Activated T-cell treated with anti-CD3 and anti-CD28 coated beads for 1 hour (primary cell): ENCODE measurements at regions not wholly inside any gene's neighbourhood (a gene's known extent, or its start where the extent isn't known, plus 50 kb on each side); places are given as distances from the start of the nearest gene placed in this dataset.

Experiments used
- DNase-seq: peaks from one replicate; pipeline ENCODE4 v3.0.0-alpha.2; 2020; ENCODE audit warnings: low read depth

DNA sequence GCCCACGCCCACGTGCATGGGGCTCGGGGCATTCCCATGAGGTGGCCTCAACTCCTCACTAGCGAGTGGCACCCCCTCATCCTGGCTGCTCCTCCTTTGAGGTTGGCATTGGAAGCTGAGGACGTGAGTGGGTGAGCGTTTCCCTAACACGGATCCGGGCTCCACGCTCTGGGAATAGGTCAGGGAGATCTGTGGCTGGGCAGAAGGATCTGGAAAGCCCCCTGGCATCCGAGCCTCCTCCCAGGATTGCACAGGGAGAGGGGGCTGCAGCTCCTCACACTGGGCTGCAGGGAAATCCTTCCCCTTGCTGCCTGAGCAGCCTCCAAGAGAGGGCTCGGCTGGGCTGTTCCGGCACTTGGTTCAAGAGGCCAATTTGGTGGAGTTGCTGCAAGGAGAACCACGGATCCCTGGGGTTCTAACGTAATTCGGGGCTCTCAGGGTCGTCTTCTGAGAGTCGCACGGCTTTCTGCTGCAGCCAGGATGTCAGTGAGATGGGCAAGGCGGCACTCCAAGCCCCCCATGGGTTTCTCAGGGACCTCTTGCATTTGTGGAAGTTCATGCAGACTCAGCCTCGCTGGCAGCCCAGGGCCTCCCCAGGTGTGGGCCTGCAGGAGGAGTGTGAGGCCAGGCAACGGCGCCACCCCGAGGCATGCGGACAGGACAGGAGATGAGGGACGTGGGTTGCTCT lies 1119.0 kb downstream of the BRD1 start:
- DNase-seq, result no peak

- DNase-seq, result no peak
These were observed 1119.7 kb downstream of the BRD1 start for GRCh38 chr22:48707763-48708557.

- no peak for DNase-seq
These were observed 1120.5 kb downstream of the BRD1 start for GRCh38 chr22:48706934-48707762.

GRCh38 chr22:48705917-48706605 lies 1121.6 kb downstream of the BRD1 start:
- no peak for DNase-seq

DNA sequence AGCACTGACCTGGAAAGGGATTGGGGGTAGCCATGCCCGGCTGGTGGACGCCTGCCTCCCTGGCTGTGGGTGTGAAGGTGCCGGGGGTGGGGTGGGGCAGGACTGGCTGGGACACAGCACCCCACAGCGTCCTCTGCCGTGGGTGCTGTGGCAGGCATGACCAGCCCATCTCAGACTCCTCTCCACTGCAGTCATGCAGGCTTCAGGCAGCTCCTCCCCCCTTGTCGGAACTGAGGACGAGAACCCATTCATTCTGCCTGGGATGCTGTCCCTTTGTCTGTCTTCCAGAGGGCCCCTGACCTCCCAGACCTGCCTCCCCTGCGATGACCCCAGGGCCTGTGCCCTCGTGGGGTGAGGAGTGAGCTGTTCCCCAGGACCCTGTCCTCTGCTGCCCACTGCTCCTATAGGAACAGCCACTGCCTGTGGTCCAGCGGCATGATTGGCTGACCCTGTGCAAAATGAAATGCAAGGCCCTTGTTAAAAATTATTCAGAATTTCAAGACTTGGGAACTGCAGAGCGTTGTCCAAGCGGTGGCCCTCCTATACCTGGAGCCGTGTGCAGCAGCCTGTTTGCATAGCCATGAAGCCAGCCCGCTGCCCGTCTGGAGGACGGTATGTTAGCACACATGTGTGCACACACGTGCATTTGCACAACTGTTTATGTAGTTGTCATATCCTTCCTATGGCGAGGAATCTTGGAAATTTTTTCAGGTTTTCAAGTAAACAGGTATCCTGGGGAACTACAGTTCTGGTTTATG lies 1122.3 kb downstream of the BRD1 start:
- DNase-seq, result no peak

- DNase-seq, result no peak
These were observed 1123.3 kb downstream of the BRD1 start for GRCh38 chr22:48704335-48704734.

DNA sequence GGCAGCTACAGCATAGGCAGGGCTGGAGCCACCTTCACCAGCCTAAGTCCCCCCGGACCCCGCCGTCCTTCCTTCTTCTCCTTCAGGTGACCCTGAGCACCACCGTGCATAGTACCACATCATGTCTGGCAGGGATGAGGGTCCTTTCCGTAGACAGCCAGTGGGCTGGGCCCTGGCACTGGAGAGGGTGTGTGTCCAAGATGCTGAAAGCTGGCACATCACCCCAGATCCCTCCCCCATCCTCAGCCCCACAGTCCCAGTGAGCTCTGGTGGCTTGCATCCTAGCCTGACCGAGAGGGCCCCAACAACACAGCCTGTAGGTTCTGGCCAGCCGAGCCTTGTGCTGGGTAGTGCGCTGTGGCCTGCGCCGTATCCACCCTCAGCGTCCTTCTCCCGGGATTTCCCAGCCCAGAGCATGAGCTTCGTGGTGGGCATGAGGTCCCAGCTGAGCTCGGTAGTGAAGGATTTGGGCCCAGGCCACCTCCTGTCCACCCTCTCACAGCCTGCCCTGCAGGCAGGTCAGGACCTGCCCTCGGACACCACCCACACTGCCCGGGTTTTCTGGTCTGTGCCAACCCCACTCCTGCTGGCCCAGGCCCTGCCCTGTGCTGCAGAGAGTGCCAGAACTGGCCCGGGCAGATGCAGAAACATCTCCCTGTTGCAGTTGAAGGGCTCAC lies 1124.3 kb downstream of the BRD1 start:
- no peak for DNase-seq

DNA sequence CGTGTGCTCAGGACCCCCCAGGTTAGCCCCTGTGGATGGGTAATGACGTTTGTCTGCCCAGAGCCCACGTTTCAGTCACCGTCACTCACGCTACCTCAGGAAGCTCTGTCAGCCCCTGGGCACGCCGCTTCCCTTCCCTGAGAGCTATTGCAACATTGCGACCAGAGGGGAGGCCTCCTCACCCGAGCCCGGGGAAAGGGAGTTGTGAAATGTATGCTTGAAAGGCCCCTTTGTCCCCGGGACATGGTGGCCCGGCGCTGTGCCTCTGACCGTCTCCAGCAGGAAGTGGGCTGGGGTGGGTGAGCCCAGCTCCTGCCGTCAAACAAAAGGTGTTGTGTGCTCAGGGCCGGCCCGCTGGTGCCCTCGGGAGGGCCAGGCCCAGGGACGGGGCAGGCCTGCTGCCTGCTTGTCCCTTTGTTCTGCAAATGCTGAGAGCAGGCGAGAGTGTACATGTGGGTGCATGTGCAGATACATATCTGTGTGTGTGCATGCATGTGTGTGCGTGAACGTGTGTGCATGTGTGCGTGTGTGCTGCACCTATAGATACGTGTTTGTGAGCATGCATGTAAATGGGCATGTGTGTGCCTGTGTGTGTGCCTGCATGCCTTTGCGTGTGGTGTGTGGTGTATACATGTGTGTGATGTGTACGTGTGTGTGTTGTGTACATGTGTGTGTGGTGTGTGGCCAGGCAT lies 1125.0 kb downstream of the BRD1 start:
- no peak for DNase-seq

DNA sequence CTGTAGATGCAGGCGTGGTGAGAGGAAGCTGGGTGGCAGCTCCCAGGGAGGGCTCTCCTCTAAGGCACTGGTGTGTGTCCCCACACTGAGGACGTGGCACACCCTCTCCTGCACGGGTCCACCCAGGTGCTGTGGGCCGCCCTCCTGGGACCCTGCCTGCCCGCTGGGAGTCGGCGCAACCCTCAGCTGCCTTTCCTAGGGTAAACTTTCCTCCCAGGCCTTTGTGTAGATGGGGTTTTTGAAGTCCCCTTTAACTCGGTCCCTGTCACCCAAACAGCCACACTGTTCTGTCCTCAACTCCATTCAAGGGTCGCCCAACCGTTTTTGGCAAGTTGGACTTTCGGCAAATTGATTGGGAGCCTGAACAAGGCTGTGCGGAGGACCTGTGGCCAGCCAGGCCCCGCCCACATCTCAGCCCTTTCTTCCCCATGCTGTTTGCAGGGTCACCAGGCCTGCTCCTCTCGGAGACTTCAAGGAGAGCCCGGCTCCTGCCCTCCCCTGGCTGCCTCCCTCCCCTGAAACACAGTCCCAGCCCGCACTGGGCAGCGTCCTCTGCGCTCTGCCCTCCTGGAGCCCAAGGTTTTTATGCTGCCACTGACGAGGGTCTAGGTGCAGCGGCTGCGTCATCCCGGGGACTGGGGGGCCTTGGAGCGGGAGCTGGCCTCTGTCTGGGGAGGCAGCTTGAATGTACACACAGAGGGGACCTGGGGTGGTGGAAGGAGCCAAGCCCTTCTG lies 1126.2 kb downstream of the BRD1 start:
- no peak for DNase-seq

GRCh38 chr22:48700566-48701295 lies 1126.9 kb downstream of the BRD1 start:
- no peak for DNase-seq

DNA sequence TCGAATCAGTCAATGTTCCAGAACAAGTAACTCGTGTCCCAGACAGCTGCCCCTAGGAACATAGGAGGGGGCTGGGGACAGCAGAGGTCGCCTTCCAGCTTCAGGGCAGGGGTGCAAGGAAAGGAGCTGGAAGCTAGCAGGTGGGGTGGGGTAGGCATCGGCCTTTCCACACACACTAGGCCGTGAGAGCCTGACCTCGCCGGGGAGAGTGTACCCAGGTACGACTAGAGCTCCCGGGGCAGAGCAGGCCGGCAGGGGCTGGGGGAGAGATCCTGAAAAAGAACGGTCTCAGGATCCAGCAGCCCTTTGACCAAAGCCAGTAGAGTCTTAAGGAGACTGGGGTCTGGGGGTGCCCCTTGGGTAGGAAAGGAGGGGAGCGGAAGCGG lies 1127.5 kb downstream of the BRD1 start:
- no peak for DNase-seq

- DNase-seq, result no peak
These were observed 1128.2 kb downstream of the BRD1 start for GRCh38 chr22:48699511-48699910.

- no peak for DNase-seq
These were observed 1129.1 kb downstream of the BRD1 start for GRCh38 chr22:48698618-48699017.

DNA sequence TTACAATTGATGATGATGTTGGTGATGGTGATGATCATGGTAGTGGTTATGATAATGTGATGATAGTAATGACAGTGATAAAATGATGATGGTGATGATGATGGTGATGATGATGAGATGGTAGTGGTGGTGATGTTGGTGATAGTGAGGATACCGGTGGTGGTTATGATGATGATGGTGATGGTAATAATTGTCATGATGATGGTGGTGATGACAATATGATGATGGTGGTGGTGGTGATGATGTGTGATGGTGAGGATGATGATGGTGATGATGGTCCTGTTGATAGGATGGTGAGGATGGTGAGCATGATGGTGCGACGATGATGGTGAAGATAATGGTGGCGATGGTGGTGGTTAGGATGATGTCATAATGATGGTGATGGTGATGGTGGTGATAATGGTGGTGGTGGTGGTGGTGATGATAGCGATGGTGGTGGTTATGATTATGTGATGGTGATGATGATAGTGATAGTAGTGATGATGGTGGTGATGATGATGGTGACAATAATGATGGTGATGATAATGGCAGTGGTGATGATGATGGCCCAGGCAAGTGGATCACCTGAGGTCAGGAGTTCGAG lies 1129.9 kb downstream of the BRD1 start:
- DNase-seq, result no peak

DNA sequence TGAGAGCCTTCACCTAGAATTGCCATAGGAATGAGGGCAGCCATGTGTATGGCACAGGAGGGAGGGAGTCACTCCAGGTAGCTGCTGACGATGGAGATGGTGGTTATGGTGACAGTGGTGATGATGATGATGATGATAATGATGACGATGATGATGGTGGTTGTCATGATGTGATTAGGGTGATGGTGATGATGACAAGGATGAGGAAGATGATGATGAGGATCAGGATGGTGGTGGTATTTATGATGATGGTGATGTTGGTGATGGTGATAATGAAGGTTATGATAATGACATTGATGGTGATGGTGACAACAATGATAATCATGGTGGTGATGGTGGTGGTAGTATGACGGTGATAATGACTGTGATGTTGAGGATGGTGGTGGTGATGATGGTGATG lies 1130.5 kb downstream of the BRD1 start:
- DNase-seq, result no peak

DNA sequence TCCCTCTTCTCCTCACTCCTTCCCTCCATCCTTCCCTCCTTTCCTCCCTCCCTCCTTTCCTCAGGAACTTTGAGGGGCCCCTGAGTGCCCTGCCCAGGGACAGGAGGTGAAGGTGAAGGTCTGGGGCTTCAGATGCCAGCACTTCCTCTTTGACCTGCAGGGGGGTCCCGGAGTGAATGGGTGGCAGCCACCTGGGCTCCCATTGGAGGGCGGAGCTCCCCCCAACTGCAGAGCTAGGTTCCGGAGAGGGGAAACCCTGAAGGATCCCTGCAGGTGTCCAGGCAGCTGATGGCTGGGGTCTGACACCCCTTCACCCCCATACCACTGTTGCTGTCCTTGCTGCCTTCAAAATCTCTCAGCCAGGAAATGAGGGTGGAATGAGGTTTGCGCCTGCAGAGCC lies 1131.3 kb downstream of the BRD1 start:
- no peak for DNase-seq

DNA sequence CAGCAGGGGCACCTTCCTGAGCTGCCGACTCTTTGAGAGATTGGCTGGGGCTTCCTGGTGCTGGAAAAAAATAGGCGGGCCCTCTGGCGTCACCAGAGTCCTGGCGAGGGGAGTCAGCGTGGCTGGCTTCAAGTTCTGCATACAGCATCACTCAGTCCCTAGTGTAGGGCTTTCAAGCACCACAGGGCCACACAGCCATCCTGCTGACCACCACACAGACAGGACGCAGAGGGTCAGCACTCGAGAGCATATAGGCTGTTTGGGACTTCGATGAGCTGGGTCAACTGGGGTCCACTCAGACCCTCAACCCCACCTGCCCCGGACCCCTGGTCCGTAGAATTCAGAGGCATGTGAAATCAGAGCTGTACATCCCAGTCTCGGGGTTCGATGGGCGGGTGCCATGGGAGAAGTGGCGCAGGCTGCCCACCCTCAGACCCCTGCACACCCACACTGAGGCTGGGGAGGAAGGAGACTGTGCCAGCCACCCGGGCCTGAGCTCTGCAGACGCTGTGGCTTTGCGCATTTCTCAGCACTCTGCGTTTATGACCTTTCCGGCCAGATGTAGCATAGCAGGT lies 1131.9 kb downstream of the BRD1 start:
- DNase-seq, result no peak

- no peak for DNase-seq
These were observed 1132.4 kb downstream of the BRD1 start for GRCh38 chr22:48695251-48695650.
